ENCODE measurements at regions not wholly inside any gene's neighbourhood (a gene's known extent, or its start where the extent isn't known, plus 50 kb on each side); places are given as distances from the start of the nearest gene placed in this dataset.

- no peak for TF ChIP-seq CTCF (IDR thresholded peaks at IDR 0.05)
- TF ChIP-seq POLR2A (IDR thresholded peaks at IDR 0.05), result no peak
- TF ChIP-seq POLR2AphosphoS5 (IDR thresholded peaks at IDR 0.05), result no peak
- TF ChIP-seq EP300 (IDR thresholded peaks at IDR 0.05), result no peak
Observed at GRCh38 chr5:173790177-173790719, 97.9 kb upstream of the CPEB4 start.

All from suprapubic skin (tissue), 4 donors.